ENCODE measurements at regions not wholly inside any gene's neighbourhood (a gene's known extent, or its start where the extent isn't known, plus 50 kb on each side); places are given as distances from the start of the nearest gene placed in this dataset.

DNA sequence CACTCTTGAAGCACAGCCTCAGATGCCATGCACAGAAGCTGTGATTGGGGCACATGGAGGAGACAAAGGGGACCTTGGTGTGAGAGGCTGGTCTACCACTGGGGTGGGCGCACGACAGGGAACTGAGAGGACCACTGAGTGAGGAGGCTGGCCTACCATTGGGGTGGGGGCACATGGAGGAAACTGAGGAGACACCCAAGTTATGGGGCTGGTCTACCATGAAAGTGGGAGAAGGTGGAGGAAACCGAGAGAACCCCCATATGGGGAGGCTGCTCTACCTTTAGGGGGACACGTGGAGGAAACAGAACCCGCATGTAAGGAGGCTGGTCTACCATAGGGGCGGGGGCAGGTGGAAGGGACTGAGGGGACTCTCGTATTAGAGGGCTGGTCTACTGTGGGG, 153.4 kb downstream of the FBLN2 start:
- DNase-seq (ENCODE audit: low read depth), result no peak
- in situ Hi-C loops (cut with HindIII; ENCODE audit: low sequenced_read_pairs), result no loop called here
- TF ChIP-seq CTCF (IDR thresholded peaks at IDR 0.05; ENCODE audit: low read depth, low read length, missing control alignments), result no peak

DNA sequence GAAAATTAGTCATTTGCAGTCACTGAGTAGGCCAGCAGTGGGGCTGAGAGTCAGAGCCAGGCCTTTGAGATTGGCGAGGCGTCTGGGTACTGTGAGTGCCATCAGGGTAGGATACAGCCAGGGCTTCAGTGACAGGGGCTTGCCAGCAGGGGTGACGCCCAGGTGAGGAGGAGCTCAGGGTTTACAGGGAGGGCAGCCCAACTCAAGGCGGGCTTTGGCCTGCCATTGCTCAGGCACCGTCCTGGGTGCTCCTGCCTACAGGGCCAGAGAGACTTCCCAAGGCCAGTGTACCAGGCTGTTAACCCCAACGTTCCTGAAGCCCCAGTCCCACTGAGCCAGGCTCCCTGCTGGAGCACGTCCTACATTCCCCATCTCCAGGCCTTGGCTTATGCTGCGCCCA, 152.0 kb downstream of the FBLN2 start:
- no peak overlapping the region for H3K4me3 ChIP-seq (ENCODE audit: low read depth, low read length)
- in situ Hi-C loops (cut with HindIII; ENCODE audit: low sequenced_read_pairs), result no loop called here
- no peak for TF ChIP-seq CTCF (IDR thresholded peaks at IDR 0.05; ENCODE audit: low read depth, low read length, missing control alignments)
- no peak for DNase-seq (ENCODE audit: low read depth)

More for the DNA sequence above, 153.4 kb downstream of the FBLN2 start:
- H3K4me3 ChIP-seq (ENCODE audit: low read depth, low read length), result no peak overlapping the region

DNA sequence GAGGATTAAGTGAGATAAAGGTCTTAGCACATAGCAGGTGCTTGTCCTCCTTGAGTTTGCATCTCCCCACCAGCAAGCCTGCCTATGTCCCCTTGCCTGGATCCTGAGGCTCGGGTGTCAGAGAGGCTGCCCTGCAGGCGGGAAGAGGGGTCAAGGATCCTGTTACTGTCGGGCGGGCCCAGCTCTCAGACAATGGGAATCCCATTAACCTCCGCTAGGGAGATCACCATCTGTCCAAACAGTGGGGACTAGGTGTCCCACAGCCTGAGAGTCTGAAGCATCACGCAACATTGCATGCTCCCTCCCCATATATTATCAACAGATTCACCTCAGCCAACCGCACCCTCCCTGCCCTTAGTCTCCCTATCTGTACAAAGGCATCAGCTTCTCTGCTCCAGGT, 151.4 kb downstream of the FBLN2 start:
- in situ Hi-C loops (cut with HindIII; ENCODE audit: low sequenced_read_pairs), result no loop called here
- H3K4me3 ChIP-seq (ENCODE audit: low read depth, low read length), result no peak overlapping the region
- TF ChIP-seq CTCF (IDR thresholded peaks at IDR 0.05; ENCODE audit: low read depth, low read length, missing control alignments), result no peak
- DNase-seq (ENCODE audit: low read depth), result no peak

DNA sequence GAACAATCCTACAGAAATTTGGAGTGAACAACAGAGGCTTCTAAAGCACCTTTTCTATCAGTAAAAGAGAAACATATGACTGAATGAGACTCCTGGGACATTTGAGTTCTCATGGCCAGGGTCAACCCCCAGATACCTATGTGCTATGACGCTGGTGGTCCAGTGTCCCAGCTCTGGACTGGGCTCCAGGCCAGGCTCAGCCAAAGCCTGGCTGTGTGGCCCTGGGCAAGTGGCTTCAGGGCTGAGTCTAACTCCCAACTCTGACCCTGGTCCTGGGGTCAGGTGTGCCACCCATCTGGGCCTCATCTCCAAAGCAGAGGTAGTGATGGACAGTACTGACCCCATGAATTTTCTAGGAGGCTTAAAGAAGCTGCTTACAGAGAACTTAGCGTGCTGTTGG, 147.8 kb downstream of the FBLN2 start:
- DNase-seq (ENCODE audit: low read depth), result no peak
- H3K4me3 ChIP-seq (ENCODE audit: low read depth, low read length), result no peak overlapping the region
- no peak for TF ChIP-seq CTCF (IDR thresholded peaks at IDR 0.05; ENCODE audit: low read depth, low read length, missing control alignments)
- in situ Hi-C loops (cut with HindIII; ENCODE audit: low sequenced_read_pairs), result no loop called here

DNA sequence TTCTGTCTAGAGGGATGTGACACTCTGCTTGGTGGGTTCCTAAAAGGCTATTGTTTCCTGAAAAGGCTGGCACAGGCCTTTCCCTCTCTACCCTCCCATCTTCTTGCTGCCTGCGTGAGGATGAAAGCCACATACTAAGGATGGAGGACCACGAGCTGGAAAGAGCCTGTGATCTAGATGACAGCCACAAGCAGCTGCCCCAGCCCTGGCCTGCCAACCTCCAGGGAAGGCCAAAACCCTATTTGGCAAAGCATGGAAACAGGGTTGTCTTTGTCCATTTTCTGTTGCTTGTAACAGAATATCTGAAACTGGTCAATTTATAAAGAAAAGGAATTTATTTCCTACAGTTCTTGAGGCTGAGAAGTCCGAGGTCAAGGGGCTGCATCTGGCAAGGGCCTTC, 144.5 kb downstream of the FBLN2 start:
- DNase-seq (ENCODE audit: low read depth), result no peak
- in situ Hi-C loops (cut with HindIII; ENCODE audit: low sequenced_read_pairs), result no loop called here
- no peak overlapping the region for H3K4me3 ChIP-seq (ENCODE audit: low read depth, low read length)
- no peak for TF ChIP-seq CTCF (IDR thresholded peaks at IDR 0.05; ENCODE audit: low read depth, low read length, missing control alignments)

DNA sequence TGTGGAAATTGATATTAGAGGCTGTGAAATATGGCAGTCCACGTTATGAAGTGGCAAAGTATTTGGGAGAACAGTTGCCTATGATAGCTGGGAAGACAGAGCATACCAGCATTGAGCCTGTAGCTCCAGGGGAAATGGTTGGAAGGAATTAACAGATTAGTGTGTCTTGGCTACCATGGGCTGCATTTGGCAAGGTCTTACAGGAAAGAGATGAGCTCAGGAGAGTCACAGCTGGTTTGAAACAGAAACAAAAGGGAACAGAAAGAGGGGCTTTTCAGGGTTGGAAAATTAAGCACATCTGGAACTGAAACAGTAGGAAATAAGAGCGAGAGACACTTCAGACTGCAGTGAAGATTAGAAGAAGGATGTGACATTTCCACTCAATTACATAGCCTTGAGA, 141.7 kb downstream of the FBLN2 start:
- no peak for TF ChIP-seq CTCF (IDR thresholded peaks at IDR 0.05; ENCODE audit: low read depth, low read length, missing control alignments)
- no peak overlapping the region for H3K4me3 ChIP-seq (ENCODE audit: low read depth, low read length)
- DNase-seq (ENCODE audit: low read depth), result no peak
- in situ Hi-C loops (cut with HindIII; ENCODE audit: low sequenced_read_pairs), result no loop called here

Data from astrocyte of the cerebellum (primary cell).